ENCODE measurements at regions not wholly inside any gene's neighbourhood (a gene's known extent, or its start where the extent isn't known, plus 50 kb on each side); places are given as distances from the start of the nearest gene placed in this dataset.

GRCh38 chr12:33012226-33012625 lies 115.6 kb upstream of the PKP2 start:
- TF ChIP-seq CTCF (IDR thresholded peaks at IDR 0.05) = no peak
- TF ChIP-seq POLR2A (IDR thresholded peaks at IDR 0.05) = no peak

Data from esophagus squamous epithelium (tissue), 4 donors.